Astrocyte of the spinal cord (primary cell): ENCODE measurements at regions not wholly inside any gene's neighbourhood (a gene's known extent, or its start where the extent isn't known, plus 50 kb on each side); places are given as distances from the start of the nearest gene placed in this dataset.
A peak's percentile ranks its signal among the peaks of the same experiment; 100 is the strongest.

Source experiments
- DNase-seq: peaks from one replicate; pipeline ENCODE4 v3.0.0; 2011; ENCODE audit warnings: low read depth, low spot score
- H3K4me3 ChIP-seq: 2 replicates; pipeline ENCODE4 v1.5.1; 2011; ENCODE audit warnings: low read depth, mild to moderate bottlenecking, low read length, moderate library complexity
- in situ Hi-C: cut with HindIII; loops from 2 replicates; pipeline ENCODE4 v1.10.0; 2017; ENCODE audit warnings: low sequenced_read_pairs
- TF ChIP-seq, protein P1 (sequence below): IDR thresholded peaks from 2 replicates; pipeline ENCODE4 v1.5.1; 2012; ENCODE audit warnings: low read depth, mild to moderate bottlenecking, low read length, inconsistent platforms

DNA sequence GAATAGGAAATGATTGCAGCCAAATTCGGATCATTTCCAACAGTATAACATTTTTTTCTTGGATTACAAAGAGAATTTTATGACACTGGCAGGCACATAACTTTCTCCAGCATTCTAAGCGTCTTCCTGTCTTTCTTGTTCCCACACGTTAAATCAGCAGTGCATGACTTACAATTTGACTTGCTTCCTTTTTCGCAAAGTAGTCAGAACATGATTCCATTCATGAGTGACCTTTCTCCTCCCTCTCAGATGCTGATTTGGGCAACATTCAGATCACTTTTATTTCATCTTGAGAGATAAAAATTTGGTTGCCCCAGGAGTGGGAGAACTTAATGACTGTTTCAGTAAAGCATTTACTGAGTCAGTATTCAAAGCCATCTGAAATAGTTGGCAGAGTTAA is 858.7 kb upstream of the ACVR2A start:
- TF ChIP-seq, protein P1, sequence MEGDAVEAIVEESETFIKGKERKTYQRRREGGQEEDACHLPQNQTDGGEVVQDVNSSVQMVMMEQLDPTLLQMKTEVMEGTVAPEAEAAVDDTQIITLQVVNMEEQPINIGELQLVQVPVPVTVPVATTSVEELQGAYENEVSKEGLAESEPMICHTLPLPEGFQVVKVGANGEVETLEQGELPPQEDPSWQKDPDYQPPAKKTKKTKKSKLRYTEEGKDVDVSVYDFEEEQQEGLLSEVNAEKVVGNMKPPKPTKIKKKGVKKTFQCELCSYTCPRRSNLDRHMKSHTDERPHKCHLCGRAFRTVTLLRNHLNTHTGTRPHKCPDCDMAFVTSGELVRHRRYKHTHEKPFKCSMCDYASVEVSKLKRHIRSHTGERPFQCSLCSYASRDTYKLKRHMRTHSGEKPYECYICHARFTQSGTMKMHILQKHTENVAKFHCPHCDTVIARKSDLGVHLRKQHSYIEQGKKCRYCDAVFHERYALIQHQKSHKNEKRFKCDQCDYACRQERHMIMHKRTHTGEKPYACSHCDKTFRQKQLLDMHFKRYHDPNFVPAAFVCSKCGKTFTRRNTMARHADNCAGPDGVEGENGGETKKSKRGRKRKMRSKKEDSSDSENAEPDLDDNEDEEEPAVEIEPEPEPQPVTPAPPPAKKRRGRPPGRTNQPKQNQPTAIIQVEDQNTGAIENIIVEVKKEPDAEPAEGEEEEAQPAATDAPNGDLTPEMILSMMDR, result no peak
- in situ Hi-C loops, result loop anchor here (10.0 kb wide), 1 partner anchor 49 kb away; no protein-coding TSS in a partner anchor
- H3K4me3 ChIP-seq, result no peak overlapping the region
- DNase-seq, result peak; percentile 22

DNA sequence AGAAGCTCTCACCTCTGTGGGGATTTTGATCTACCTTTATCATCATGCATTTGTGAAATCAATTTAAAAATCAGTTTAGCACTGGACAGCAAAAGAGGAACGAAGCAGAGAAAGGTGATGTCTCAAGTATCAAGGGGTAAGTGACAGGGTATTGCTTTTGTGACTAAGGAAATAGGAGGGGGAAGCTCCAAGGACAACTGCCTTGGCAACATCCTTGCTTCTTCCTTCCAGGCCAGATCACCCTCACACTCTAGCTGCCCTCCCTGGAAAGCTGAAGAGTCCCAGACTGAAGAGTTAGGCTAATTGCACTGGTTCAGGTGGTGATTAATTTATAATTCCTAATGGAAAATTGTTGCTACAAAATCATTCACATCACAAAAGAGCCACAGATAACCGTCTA is 859.1 kb upstream of the ACVR2A start:
- in situ Hi-C loops, result loop anchor here (10.0 kb wide), 1 partner anchor 49 kb away; no protein-coding TSS in a partner anchor
- no peak overlapping the region for H3K4me3 ChIP-seq
- TF ChIP-seq, protein P1, result no peak
- DNase-seq, result no peak

DNA sequence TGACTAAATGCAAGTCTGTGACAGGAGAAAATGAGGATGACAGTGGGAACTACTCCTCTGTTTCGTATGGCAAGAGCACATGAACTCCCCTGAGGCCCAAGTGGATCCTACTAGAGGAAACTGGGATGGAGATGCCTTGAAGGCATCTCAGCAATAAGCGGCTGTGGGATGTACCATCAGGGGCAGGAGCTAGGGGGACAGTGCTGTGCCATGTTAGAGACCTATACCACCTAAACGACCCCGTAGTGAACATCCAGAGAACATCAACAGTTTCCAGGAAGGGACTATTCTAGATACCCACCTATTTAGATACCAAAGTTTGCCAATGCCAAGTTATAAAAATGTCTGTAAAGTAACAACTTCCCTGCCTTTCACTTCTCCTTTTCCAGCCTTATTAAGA is 860.8 kb upstream of the ACVR2A start:
- H3K4me3 ChIP-seq, result no peak overlapping the region
- TF ChIP-seq, protein P1, result no peak
- in situ Hi-C loops, result loop anchor here (10.0 kb wide), 1 partner anchor 51 kb away; no protein-coding TSS in a partner anchor
- no peak for DNase-seq

GRCh38 chr2:146982393-146982846 is 862.4 kb upstream of the ACVR2A start:
- no peak overlapping the region for H3K4me3 ChIP-seq
- TF ChIP-seq, protein P1, result no peak
- in situ Hi-C loops, result loop anchor here (10.0 kb wide), 1 partner anchor 52 kb away; no protein-coding TSS in a partner anchor
- peak; percentile 83 for DNase-seq

- no peak overlapping the region for H3K4me3 ChIP-seq
- DNase-seq, result peak; percentile 71
- TF ChIP-seq, protein P1, result no peak
- in situ Hi-C loops, result loop anchor here (10.0 kb wide), 1 partner anchor 53 kb away; no protein-coding TSS in a partner anchor
Measured at GRCh38 chr2:146981921-146982320, 862.9 kb upstream of the ACVR2A start.

DNA sequence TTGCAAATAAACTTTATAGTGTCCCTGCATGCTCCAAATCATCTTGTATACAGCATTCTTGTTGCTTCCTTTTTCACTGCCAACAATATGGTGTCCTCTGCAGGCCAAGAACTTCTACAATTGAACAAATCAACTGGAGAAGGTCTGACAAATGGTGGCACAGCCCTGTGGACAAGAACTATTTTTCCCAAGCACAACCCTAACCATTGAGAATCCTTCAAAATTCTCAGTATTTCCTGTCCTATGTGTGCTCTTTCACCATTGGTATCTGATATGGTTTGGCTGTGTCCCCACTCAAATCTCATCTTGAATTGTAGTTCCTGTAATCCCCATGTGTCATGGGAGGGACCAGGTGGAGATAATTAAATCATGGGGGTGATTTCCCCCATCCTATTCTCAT is 865.1 kb upstream of the ACVR2A start:
- TF ChIP-seq, protein P1, result no peak
- no peak overlapping the region for H3K4me3 ChIP-seq
- in situ Hi-C loops, result loop anchor here (10.0 kb wide), 1 partner anchor 55 kb away; no protein-coding TSS in a partner anchor
- DNase-seq, result no peak
